Sigmoid colon (tissue), 6 donors: ENCODE measurements at regions not wholly inside any gene's neighbourhood (a gene's known extent, or its start where the extent isn't known, plus 50 kb on each side); places are given as distances from the start of the nearest gene placed in this dataset.

Experiments
- DNase-seq: peaks from one replicate; pipeline ENCODE4 v3.0.0-alpha.2; 2019
- H3K27ac ChIP-seq, 4 donors: fragments of 200-600 bp; sonication (generic); one replicate each; pipeline ENCODE4 v1.5.1; 2016 to 2019; ENCODE audit warnings: mild to moderate bottlenecking in 1 of 4
- H3K27me3 ChIP-seq, 3 donors: fragments of 200-600 bp; sonication (generic); one replicate each; pipeline ENCODE4 v1.5.1; 2019; ENCODE audit warnings: mild to moderate bottlenecking in 1 of 3
- H3K36me3 ChIP-seq, 4 donors: fragments of 200-600 bp; sonication (generic); one replicate each; pipeline ENCODE4 v1.5.1; 2016 to 2019
- H3K4me1 ChIP-seq, 4 donors: fragments of 200-600 bp; sonication (generic); one replicate each; pipeline ENCODE4 v1.5.1; 2017 to 2019
- H3K4me3 ChIP-seq, 4 donors: fragments of 200-600 bp; sonication (generic); one replicate each; pipeline ENCODE4 v1.5.1; 2017 to 2019; ENCODE audit warnings: mild to moderate bottlenecking in 2 of 4, moderate library complexity in 1 of 4
- H3K9me3 ChIP-seq, 4 donors: fragments of 200-600 bp in 3 of 4; sonication (generic) in 3 of 4; one replicate each; pipeline versions ENCODE4 v1.5.1 to v1.6.1; 2013 to 2019
- EP300 ChIP-seq, 4 donors: sonication (generic); formaldehyde crosslinking; IDR thresholded peaks; one replicate each; pipeline ENCODE4 v1.6.1; 2017; ENCODE audit warnings: antibody characterized with exemption in 4 of 4
- POLR2A ChIP-seq, 2 donors: fragments of 450-650 bp; IDR thresholded peaks; one replicate each; pipeline ENCODE4 v1.6.1; 2016; ENCODE audit warnings: antibody characterized with exemption in 2 of 2, mild to moderate bottlenecking in 2 of 2, moderate library complexity in 2 of 2
- POLR2AphosphoS5 ChIP-seq, 4 donors: sonication (generic); formaldehyde crosslinking; IDR thresholded peaks; one replicate each; pipeline ENCODE4 v1.6.1; 2017; ENCODE audit warnings: antibody characterized with exemption in 4 of 4
- WGBS, 2 donors: extraction: QIAGEN DNeasy Blood & Tissue Kit; methylation state at CpG; one replicate each; pipeline ENCODE4 v1.1.7; 2013; 5-methylcytosine and 5-hydroxymethylcytosine counted together
- intact Hi-C: fragments of 100-400 bp; cut with DNase I; formaldehyde crosslinking; loops from one replicate; pipeline ENCODE4 v1.15.1; 2023
- TF ChIP-seq, protein P1 (sequence below), 4 experiments: fragments of 450-650 bp in 3 of 4; fragments of 200-600 bp in 1 of 4; IDR thresholded peaks; one replicate each; pipeline ENCODE4 v1.5.1; 2016 to 2019; ENCODE audit warnings: antibody characterized with exemption in 4 of 4, mild to moderate bottlenecking in 3 of 4, moderate library complexity in 2 of 4
- donor health status: healthy with polysubstance abuse.
- donor health status: healthy.

DNA sequence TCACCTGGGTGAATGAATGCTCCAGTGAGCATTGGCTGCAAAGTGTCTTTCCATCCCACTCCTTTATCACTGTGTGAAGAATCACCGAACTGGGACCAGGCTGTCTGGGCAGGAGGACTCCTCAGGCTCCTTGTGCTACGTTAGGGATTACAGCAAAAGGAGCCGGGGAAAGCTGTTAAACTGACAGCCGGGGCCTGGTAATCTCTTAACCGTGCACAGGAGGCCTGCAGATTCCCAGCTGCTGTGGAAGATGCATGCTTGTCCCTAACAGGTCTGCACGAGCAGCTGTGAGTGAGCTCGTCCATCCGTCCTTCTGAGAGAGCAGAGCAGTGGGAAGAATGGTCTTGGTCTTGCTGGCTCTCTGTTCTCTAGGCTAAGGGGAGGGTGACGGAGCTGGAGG, 231.5 kb downstream of the AACS start:
- Histone ChIP-seq H3K27me3 (no peaks in the 10 kb centered on the region), H3K27ac (no peak overlapping the region), H3K36me3 (no peaks in the 10 kb centered on the region), H3K4me3 (no peak overlapping the region), H3K4me1 (no peaks in the 10 kb centered on the region), H3K9me3 (peaks cover 0 to 7% (median 4%) of the 10 kb centered on the region in 4 donors)
- TF ChIP-seq POLR2A (IDR thresholded peaks at IDR 0.05) (no peak), POLR2AphosphoS5 (IDR thresholded peaks at IDR 0.05) (no peak), EP300 (IDR thresholded peaks at IDR 0.05) (no peak)
- TF ChIP-seq, protein P1, sequence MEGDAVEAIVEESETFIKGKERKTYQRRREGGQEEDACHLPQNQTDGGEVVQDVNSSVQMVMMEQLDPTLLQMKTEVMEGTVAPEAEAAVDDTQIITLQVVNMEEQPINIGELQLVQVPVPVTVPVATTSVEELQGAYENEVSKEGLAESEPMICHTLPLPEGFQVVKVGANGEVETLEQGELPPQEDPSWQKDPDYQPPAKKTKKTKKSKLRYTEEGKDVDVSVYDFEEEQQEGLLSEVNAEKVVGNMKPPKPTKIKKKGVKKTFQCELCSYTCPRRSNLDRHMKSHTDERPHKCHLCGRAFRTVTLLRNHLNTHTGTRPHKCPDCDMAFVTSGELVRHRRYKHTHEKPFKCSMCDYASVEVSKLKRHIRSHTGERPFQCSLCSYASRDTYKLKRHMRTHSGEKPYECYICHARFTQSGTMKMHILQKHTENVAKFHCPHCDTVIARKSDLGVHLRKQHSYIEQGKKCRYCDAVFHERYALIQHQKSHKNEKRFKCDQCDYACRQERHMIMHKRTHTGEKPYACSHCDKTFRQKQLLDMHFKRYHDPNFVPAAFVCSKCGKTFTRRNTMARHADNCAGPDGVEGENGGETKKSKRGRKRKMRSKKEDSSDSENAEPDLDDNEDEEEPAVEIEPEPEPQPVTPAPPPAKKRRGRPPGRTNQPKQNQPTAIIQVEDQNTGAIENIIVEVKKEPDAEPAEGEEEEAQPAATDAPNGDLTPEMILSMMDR (IDR thresholded peaks at IDR 0.05), result no peak
- intact Hi-C loops, result no loop called here
- DNase-seq, result no peak
- 59 to 62% methylated on average over 9 of the region's 9 CpGs for WGBS, 2 donors

DNA sequence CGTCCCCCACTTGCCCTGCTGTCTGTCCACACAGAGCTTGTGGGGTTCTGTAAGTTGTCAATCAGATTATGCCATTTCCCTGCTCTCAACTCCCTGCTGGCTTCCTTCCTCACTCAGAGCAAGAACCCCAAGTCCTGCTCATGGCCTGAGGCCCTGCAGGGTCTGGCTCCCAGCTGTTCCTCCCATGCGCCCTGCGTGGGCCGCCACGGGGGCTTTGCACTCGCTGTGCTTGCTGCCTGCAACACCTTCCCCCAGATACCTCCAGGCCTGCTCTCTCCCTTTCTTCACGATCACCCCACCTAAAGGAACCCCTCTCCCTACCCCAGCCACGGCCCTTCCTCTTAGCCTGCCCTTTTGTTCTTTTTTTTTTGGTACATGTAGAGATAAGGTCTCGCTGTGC, 234.6 kb downstream of the AACS start:
- no peak for DNase-seq
- Histone ChIP-seq H3K27ac (no peak overlapping the region), H3K4me1 (no peaks in the 10 kb centered on the region), H3K9me3 (no peaks in the 10 kb centered on the region), H3K36me3 (no peaks in the 10 kb centered on the region), H3K27me3 (no peaks in the 10 kb centered on the region), H3K4me3 (no peak overlapping the region)
- TF ChIP-seq POLR2A (IDR thresholded peaks at IDR 0.05) (no peak), POLR2AphosphoS5 (IDR thresholded peaks at IDR 0.05) (no peak), EP300 (IDR thresholded peaks at IDR 0.05) (no peak)
- TF ChIP-seq, protein P1 (IDR thresholded peaks at IDR 0.05), result no peak
- intact Hi-C loops, result no loop called here
- WGBS, 2 donors, result 73 to 74% methylated on average over 9 of the region's 9 CpGs

DNA sequence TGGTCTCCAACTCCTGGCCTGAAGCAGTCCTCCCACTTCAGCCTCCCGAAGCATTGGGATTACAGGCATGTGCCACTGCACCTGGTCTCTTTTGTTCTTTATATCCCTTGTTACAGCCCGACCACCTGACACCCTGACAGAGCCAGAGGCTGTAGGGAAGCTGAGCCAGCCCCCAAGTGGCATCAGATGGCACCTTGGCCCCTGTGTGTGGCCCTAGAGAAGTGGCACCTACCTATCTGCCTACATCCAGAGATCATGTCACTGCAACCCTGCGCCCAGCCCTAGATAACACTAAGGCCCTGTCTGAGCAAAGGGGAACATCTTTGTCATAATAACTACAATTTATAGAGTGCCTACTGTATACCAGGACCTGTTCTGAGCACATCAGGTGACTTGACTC, 235.0 kb downstream of the AACS start:
- Histone ChIP-seq H3K9me3 (no peaks in the 10 kb centered on the region), H3K36me3 (no peaks in the 10 kb centered on the region), H3K27me3 (no peaks in the 10 kb centered on the region), H3K4me1 (no peaks in the 10 kb centered on the region), H3K27ac (no peak overlapping the region), H3K4me3 (no peak overlapping the region)
- no peak for TF ChIP-seq POLR2AphosphoS5 (IDR thresholded peaks at IDR 0.05)
- TF ChIP-seq POLR2A (IDR thresholded peaks at IDR 0.05), result no peak
- TF ChIP-seq EP300 (IDR thresholded peaks at IDR 0.05), result no peak
- TF ChIP-seq, protein P1 (IDR thresholded peaks at IDR 0.05), result no peak
- DNase-seq, result no peak
- WGBS, 2 donors, result 60 to 67% methylated on average over 3 of the region's 3 CpGs
- intact Hi-C loops, result no loop called here

DNA sequence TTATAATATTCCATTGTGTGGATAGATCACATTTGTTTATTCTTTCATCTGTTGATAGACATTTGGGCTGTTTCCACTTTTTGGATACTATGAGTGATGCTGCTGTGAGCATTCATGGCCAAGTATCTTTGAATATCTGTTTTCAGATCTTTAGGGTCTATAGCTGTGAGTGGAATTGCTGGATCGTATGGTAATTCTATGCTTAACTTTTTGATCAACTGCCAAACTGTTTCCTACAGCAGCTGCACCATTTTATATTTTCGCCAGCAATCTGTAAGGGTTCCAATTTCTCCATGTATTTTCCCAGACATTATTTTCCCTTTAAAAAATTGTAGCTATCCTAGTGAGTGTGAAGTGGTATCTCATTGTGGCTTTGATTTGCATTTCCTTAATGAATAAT, 238.1 kb downstream of the AACS start:
- intact Hi-C loops, result no loop called here
- Histone ChIP-seq H3K9me3 (no peaks in the 10 kb centered on the region), H3K4me1 (no peaks in the 10 kb centered on the region), H3K27ac (no peak overlapping the region), H3K4me3 (no peak overlapping the region), H3K27me3 (no peaks in the 10 kb centered on the region), H3K36me3 (no peaks in the 10 kb centered on the region)
- TF ChIP-seq, protein P1 (IDR thresholded peaks at IDR 0.05), result no peak
- no peak for TF ChIP-seq POLR2A (IDR thresholded peaks at IDR 0.05)
- TF ChIP-seq POLR2AphosphoS5 (IDR thresholded peaks at IDR 0.05), result no peak
- no peak for TF ChIP-seq EP300 (IDR thresholded peaks at IDR 0.05)
- no peak for DNase-seq
- 72 to 83% methylated on average over 2 of the region's 2 CpGs for WGBS, 2 donors

DNA sequence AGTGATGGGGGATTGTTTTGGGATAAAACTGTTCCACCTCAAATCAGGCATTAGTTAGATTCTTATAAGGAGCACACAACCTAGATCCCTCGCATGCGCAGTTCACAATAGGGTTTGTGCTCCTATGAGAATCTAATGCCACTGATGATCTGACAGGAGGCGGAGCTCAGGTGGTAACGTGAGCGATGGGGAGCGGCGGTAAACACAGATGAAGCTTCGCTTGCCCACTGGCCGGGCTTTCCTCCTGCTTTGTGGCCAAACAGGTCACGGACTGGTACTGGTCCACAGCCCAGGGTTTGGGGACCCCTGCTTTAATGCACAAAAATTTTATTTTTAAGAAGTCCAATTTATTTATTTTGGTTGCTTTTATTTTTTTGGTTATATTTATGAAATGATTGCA, 238.8 kb downstream of the AACS start:
- DNase-seq, result no peak
- no peaks in the 10 kb centered on the region for H3K36me3 ChIP-seq
- intact Hi-C loops, result no loop called here

More for the DNA sequence above, 238.8 kb downstream of the AACS start:
- 94 to 95% methylated on average over 10 of the region's 10 CpGs for WGBS, 2 donors
- H3K4me1 ChIP-seq, result no peaks in the 10 kb centered on the region
- no peak for TF ChIP-seq POLR2AphosphoS5 (IDR thresholded peaks at IDR 0.05)
- TF ChIP-seq EP300 (IDR thresholded peaks at IDR 0.05), result no peak
- TF ChIP-seq POLR2A (IDR thresholded peaks at IDR 0.05), result no peak
- TF ChIP-seq, protein P1 (IDR thresholded peaks at IDR 0.05), result no peak
- H3K27ac ChIP-seq, result no peak overlapping the region
- H3K27me3 ChIP-seq, result no peaks in the 10 kb centered on the region
- H3K9me3 ChIP-seq, result no peaks in the 10 kb centered on the region
- H3K4me3 ChIP-seq, result no peak overlapping the region
